GM23338 (cell line): ENCODE measurements at regions not wholly inside any gene's neighbourhood (a gene's known extent, or its start where the extent isn't known, plus 50 kb on each side); places are given as distances from the start of the nearest gene placed in this dataset.
A peak's percentile ranks its signal among the peaks of the same experiment; 100 is the strongest.

ENCODE experiments used
- ATAC-seq: fragments of 200-7000 bp; cut with Tn5 transposase; 3 replicates; pipeline ENCODE4 v1.9.1; 2020
- DNase-seq: peaks from one replicate; pipeline ENCODE4 v3.0.0-alpha.2; 2015; ENCODE audit warnings: low spot score
- H2AFZ ChIP-seq: fragments of 200-600 bp; sonication (generic); 2 replicates; pipeline ENCODE4 v1.8.0; 2016; ENCODE audit warnings: antibody characterized with exemption, mild to moderate bottlenecking, moderate library complexity
- H3F3A ChIP-seq: fragments of 200-600 bp; sonication (generic); replicated peaks from 2 replicates; pipeline ENCODE4 v1.8.0; 2017; ENCODE audit warnings: antibody characterized with exemption, mixed run types, low read depth
- H3K27ac ChIP-seq: fragments of 200-600 bp; sonication (generic); 2 replicates; pipeline ENCODE4 v1.6.1; 2016; ENCODE audit warnings: low read depth
- H3K27me3 ChIP-seq: fragments of 200-600 bp; sonication (generic); 2 replicates; pipeline ENCODE4 v1.8.0; 2016; ENCODE audit warnings: mild to moderate bottlenecking, mixed run types, moderate library complexity; ENCODE audit not compliant: insufficient read depth
- H3K36me3 ChIP-seq: fragments of 200-600 bp; sonication (generic); 2 replicates; pipeline ENCODE4 v1.8.0; 2016; ENCODE audit warnings: mild to moderate bottlenecking; ENCODE audit not compliant: insufficient read depth
- H3K4me1 ChIP-seq: fragments of 200-600 bp; sonication (generic); 2 replicates; pipeline ENCODE4 v1.8.0; 2016; ENCODE audit warnings: mild to moderate bottlenecking, moderate library complexity; ENCODE audit not compliant: insufficient read depth
- H3K4me2 ChIP-seq: fragments of 200-600 bp; sonication (generic); 2 replicates; pipeline ENCODE4 v1.7.1; 2017; ENCODE audit warnings: mixed run types
- H3K4me3 ChIP-seq: fragments of 200-600 bp; sonication (generic); 2 replicates; pipeline ENCODE4 v1.6.1; 2016; ENCODE audit warnings: mixed run types
- H3K79me2 ChIP-seq: fragments of 200-600 bp; sonication (generic); replicated peaks from 2 replicates; pipeline ENCODE4 v1.8.0; 2017; ENCODE audit warnings: mild to moderate bottlenecking; ENCODE audit not compliant: insufficient read depth
- H3K9me2 ChIP-seq: fragments of 200-600 bp; sonication (generic); 2 replicates; pipeline ENCODE4 v1.8.0; 2017; ENCODE audit not compliant: insufficient read depth
- H4K20me1 ChIP-seq: fragments of 200-600 bp; sonication (generic); replicated peaks from 2 replicates; pipeline ENCODE4 v1.8.0; 2017; ENCODE audit warnings: mild to moderate bottlenecking; ENCODE audit not compliant: insufficient read depth
- H3K27ac Mint-ChIP-seq: 2 replicates; pipeline ENCODE4 v1.8.0; 2020; ENCODE audit warnings: inconsistent platforms, mild to moderate bottlenecking, moderate library complexity, mixed read lengths
- H3K27me3 Mint-ChIP-seq: 3 replicates; pipeline ENCODE4 v1.8.0; 2022; ENCODE audit warnings: low read depth, mild to moderate bottlenecking, moderate library complexity, mixed read lengths, inconsistent platforms; ENCODE audit not compliant: insufficient read depth, poor library complexity
- H3K36me3 Mint-ChIP-seq: 3 replicates; pipeline ENCODE4 v1.8.0; 2021; ENCODE audit warnings: low read depth, mild to moderate bottlenecking, inconsistent platforms, moderate library complexity, mixed read lengths
- H3K4me1 Mint-ChIP-seq: 3 replicates; pipeline ENCODE4 v1.8.0; 2020; ENCODE audit warnings: mild to moderate bottlenecking, inconsistent platforms, mixed read lengths
- H3K4me3 Mint-ChIP-seq: 3 replicates; pipeline ENCODE4 v1.8.0; 2021; ENCODE audit warnings: moderate library complexity, mild to moderate bottlenecking, inconsistent platforms, mixed read lengths
- H3K9me3 Mint-ChIP-seq: 3 replicates; pipeline ENCODE4 v1.8.0; 2020; ENCODE audit warnings: moderate library complexity, mild to moderate bottlenecking, inconsistent platforms, mixed read lengths
- CREB1 ChIP-seq: fragments of 250-450 bp; sonication (Bioruptor Pico); IDR thresholded peaks from 2 replicates; pipeline ENCODE4 v1.5.0; 2020; ENCODE audit warnings: low read depth, mild to moderate bottlenecking, moderate library complexity
- CTCF ChIP-seq, 2 experiments: fragments of 200-600 bp in 1 of 2; sonication (generic) in 1 of 2; conservative IDR thresholded peaks; 2 replicates each; pipeline versions ENCODE4 v1.5.1 to v1.6.1; 2016 to 2017; ENCODE audit warnings: antibody characterized with exemption in 2 of 2, low read depth in 2 of 2, mild to moderate bottlenecking in 2 of 2, moderate library complexity in 1 of 2
- EZH2 ChIP-seq: fragments of 200-600 bp; sonication (generic); IDR thresholded peaks from one replicate; pipeline ENCODE4 v1.8.0; 2017; ENCODE audit warnings: antibody characterized with exemption, mild to moderate bottlenecking, low read depth; ENCODE audit not compliant: unreplicated experiment
- EZH2phosphoT487 ChIP-seq: fragments of 200-600 bp; sonication (generic); IDR thresholded peaks from one replicate; pipeline ENCODE4 v1.8.1; 2018; ENCODE audit warnings: antibody characterized with exemption; ENCODE audit not compliant: unreplicated experiment
- JUNB ChIP-seq: IDR thresholded peaks from one replicate; pipeline ENCODE4 v1.6.1; 2016; ENCODE audit warnings: antibody characterized with exemption; ENCODE audit not compliant: unreplicated experiment
- NANOG ChIP-seq: IDR thresholded peaks from 2 replicates; pipeline ENCODE4 v1.6.1; 2016; ENCODE audit warnings: antibody characterized with exemption, borderline replicate concordance
- POLR2AphosphoS5 ChIP-seq: IDR thresholded peaks from 2 replicates; pipeline ENCODE4 v1.6.1; 2016; ENCODE audit warnings: antibody characterized with exemption, low read depth
- STAT1 ChIP-seq: IDR thresholded peaks from one replicate; pipeline ENCODE4 v1.6.1; 2016; ENCODE audit warnings: antibody characterized with exemption; ENCODE audit not compliant: unreplicated experiment
- ZNF114 ChIP-seq: fragments of 250-450 bp; sonication (Bioruptor Pico); IDR thresholded peaks from 2 replicates; pipeline ENCODE4 v1.5.0; 2020; ENCODE audit warnings: mild to moderate bottlenecking, moderate library complexity
- ZNF331 ChIP-seq: fragments of 250-450 bp; sonication (Bioruptor Pico); IDR thresholded peaks from 2 replicates; pipeline ENCODE4 v1.5.0; 2020; ENCODE audit warnings: low read depth, mild to moderate bottlenecking, moderate library complexity
- TF ChIP-seq, protein P1 (sequence below): IDR thresholded peaks from one replicate; pipeline ENCODE4 v1.6.1; 2018; ENCODE audit warnings: antibody characterized with exemption; ENCODE audit not compliant: unreplicated experiment
- TF ChIP-seq, protein P2 (sequence below): IDR thresholded peaks from 2 replicates; pipeline ENCODE4 v1.6.1; 2016; ENCODE audit warnings: antibody characterized with exemption

DNA sequence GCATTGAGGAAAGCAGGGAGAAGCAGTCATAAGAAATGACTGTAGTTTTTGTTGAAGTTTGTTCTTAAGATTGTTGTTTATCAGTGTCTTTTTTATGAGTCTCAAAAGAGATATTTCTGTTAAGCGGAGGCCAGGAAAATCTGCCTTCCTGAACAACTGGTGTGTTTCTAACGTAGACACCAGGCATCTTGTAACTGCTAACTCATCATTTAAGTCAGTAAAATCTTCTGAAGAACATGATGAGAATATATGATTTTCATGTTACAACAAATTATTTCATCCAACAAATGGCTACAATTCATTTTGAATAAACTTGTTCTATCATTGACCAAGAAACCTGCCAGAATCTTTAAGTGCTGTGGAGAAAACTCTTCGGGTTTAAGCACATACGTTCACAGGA, 84.0 kb downstream of the RPS12 start (continued):
- TF ChIP-seq, protein P1, sequence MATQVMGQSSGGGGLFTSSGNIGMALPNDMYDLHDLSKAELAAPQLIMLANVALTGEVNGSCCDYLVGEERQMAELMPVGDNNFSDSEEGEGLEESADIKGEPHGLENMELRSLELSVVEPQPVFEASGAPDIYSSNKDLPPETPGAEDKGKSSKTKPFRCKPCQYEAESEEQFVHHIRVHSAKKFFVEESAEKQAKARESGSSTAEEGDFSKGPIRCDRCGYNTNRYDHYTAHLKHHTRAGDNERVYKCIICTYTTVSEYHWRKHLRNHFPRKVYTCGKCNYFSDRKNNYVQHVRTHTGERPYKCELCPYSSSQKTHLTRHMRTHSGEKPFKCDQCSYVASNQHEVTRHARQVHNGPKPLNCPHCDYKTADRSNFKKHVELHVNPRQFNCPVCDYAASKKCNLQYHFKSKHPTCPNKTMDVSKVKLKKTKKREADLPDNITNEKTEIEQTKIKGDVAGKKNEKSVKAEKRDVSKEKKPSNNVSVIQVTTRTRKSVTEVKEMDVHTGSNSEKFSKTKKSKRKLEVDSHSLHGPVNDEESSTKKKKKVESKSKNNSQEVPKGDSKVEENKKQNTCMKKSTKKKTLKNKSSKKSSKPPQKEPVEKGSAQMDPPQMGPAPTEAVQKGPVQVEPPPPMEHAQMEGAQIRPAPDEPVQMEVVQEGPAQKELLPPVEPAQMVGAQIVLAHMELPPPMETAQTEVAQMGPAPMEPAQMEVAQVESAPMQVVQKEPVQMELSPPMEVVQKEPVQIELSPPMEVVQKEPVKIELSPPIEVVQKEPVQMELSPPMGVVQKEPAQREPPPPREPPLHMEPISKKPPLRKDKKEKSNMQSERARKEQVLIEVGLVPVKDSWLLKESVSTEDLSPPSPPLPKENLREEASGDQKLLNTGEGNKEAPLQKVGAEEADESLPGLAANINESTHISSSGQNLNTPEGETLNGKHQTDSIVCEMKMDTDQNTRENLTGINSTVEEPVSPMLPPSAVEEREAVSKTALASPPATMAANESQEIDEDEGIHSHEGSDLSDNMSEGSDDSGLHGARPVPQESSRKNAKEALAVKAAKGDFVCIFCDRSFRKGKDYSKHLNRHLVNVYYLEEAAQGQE: no peak
- TF ChIP-seq POLR2AphosphoS5: no peak
- TF ChIP-seq ZNF331: no peak
- TF ChIP-seq NANOG: no peak
- TF ChIP-seq ZNF114 (CRISPR knock-in tag): no peak
- TF ChIP-seq JUNB: no peak
- no peak for TF ChIP-seq CTCF (conservative IDR thresholded peaks at IDR 0.05; ENCODE audit: low read depth in 2 of 2)
- TF ChIP-seq EZH2: no peak
- no peak for TF ChIP-seq EZH2phosphoT487
- TF ChIP-seq STAT1: no peak

DNA sequence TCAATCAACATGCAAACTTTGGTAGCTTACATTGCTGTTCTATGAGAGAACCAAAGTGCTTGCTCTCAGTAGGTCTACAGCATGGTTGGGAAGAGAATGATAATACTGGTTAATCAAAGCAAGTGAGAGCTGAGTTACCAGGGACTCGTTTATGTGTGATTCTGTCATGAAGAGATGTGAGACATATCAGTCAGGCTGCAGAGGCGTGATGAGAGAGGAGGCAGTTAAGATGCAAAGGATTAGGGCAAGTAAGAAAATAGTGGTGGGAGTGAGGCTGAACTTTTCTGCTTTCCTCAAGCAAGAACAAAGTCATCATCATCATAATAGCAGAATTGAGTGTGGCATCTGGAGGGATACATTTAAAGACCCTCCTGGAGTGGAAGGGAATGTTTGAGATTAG, 86.5 kb downstream of the RPS12 start:
- no peak for TF ChIP-seq EZH2phosphoT487
- TF ChIP-seq STAT1: no peak
- TF ChIP-seq, protein P1: no peak
- no peak for TF ChIP-seq CREB1 (CRISPR knock-in tag)
- TF ChIP-seq, protein P2, sequence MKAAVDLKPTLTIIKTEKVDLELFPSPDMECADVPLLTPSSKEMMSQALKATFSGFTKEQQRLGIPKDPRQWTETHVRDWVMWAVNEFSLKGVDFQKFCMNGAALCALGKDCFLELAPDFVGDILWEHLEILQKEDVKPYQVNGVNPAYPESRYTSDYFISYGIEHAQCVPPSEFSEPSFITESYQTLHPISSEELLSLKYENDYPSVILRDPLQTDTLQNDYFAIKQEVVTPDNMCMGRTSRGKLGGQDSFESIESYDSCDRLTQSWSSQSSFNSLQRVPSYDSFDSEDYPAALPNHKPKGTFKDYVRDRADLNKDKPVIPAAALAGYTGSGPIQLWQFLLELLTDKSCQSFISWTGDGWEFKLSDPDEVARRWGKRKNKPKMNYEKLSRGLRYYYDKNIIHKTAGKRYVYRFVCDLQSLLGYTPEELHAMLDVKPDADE: no peak
- no peak for TF ChIP-seq POLR2AphosphoS5
- no peak for TF ChIP-seq CTCF (conservative IDR thresholded peaks at IDR 0.05; ENCODE audit: low read depth in 2 of 2)
- no peak for TF ChIP-seq ZNF331
- TF ChIP-seq ZNF114 (CRISPR knock-in tag): no peak
- Histone ChIP-seq H3K27ac (no peak overlapping the region), H2AFZ (peak overlapping the region; percentile 58; the same call in 1 of the 2 replicates), H3K9me2 (no peaks in the 10 kb centered on the region), H3K79me2 (no peaks in the 10 kb centered on the region), H3F3A (no peaks in the 10 kb centered on the region), H3K4me2 (0 out of 2 replicates have a peak overlapping the region, but pooled peaks have one; percentile 48), H3K27me3 (no peaks in the 10 kb centered on the region), H3K4me3 (no peak overlapping the region), H3K4me1 (no peaks in the 10 kb centered on the region; the same call in none of the 2 replicates), H4K20me1 (no peaks in the 10 kb centered on the region), H3K36me3 (no peaks in the 10 kb centered on the region)
- ATAC-seq: no peak
- Mint-ChIP-seq H3K27me3 (peaks cover 2% of the 10 kb centered on the region), H3K4me1 (peaks cover 8% of the 10 kb centered on the region; the same call in 2 of the 3 replicates), H3K27ac (0 out of 2 replicates have a peak overlapping the region, but pooled peaks have one; percentile 0), H3K4me3 (no peak overlapping the region), H3K36me3 (no peaks in the 10 kb centered on the region), H3K9me3 (no peaks in the 10 kb centered on the region; the same call in 2 of the 3 replicates)
- DNase-seq: peak; percentile 9
